DMS114 treated with DMSO at 0.1 percent for 48 hours (cell line): ENCODE measurements at regions not wholly inside any gene's neighbourhood (a gene's known extent, or its start where the extent isn't known, plus 50 kb on each side); places are given as distances from the start of the nearest gene placed in this dataset.

ENCODE experiments used
- DNase-seq: peaks from one replicate; lab custom pipeline; 2025; ENCODE audit not compliant: unreplicated experiment; lab: John Stamatoyannopoulos, UW

DNA sequence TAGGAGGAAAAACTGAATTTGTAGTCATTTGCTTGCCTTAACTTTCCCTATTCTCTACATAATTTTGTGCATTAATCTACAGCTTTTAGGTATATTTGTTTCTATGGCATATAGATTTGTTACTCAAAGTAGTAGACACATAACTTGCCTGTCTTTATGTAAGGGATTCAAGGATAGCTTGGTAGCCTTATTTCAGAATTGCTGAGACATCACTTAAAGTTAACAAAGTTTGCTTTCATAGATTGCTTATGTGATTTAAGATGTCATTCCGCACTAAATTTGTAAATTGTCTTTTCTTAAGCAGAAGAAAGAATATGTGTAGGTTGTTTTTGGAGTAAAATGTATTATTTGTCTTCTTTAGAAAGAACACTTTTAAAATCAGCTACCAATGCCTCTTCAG is 477.7 kb upstream of the NOVA1 start:
- DNase-seq, result no peak

DNA sequence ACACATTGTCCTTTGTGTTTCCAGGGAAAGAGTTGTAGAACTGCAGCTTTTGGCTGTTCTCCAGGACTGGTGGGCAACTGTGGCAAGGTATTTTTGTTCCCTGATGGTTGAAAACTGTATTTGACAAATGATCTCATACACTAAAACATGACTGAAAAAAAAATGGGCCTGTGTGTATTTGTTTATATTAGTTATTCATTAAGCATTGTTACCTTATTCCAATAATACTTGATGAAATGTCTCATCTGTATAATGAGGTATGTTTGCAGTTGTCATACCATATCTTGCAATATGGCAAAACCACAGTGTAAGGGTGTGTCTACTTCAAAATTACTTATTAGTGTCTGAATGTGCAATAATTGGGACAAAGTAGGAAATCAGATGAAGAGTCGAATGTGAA is 479.4 kb upstream of the NOVA1 start:
- no peak for DNase-seq

DNA sequence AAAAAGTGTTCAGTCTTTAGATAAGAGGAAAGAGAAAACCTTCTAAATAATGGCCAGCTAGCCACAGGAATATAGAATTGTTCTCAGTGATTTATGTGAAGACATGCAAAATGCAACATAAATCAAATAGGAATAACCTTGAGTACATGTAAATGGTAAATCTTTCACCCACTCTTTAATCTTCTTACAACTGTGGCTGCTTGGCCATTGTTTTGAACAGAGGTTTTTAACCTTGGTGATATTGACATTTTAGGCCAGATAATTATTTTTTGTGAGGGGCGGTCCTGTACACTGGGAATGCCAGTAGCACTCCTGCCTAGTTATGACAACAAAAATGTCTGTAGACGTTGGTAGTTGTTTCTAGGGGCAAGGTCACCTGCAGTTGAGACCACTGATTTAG is 479.9 kb upstream of the NOVA1 start:
- DNase-seq, result no peak

DNA sequence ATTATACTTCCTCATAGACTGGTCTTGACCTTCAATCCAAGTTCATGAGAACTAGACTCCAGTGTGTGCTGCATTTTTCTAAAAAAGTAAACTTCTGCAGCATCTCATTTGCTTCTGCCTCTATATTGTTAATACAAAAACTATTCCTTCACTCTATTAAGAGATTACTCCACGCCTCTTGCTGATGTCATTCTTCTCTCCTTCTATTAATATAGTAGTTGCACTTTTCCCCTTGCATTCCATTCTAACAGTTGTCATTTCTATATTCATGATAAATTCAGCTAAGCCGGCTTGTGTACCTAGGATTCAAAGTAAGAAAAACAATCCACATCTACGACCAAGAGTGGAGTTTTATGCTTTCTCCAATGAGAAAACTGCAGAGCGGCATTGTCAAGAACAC is 480.4 kb upstream of the NOVA1 start:
- DNase-seq, result no peak

DNA sequence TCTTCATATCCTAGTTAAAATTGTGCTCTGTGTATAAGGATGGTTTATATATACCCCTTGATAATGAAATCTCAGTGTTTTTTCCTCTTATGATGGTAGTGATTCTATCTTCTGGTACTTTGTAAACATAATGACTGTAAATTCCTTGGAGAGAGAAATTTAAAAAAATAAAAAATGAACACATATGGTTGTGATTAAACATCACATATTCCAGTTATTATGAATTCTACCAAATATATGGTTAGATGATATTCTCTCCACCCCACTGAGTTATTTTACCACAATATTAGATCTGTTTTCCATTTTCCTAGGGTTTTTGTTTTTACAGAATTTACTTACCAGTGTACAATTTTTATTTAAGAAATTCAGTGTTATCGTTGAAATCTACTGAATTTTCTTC is 481.9 kb upstream of the NOVA1 start:
- no peak for DNase-seq

DNA sequence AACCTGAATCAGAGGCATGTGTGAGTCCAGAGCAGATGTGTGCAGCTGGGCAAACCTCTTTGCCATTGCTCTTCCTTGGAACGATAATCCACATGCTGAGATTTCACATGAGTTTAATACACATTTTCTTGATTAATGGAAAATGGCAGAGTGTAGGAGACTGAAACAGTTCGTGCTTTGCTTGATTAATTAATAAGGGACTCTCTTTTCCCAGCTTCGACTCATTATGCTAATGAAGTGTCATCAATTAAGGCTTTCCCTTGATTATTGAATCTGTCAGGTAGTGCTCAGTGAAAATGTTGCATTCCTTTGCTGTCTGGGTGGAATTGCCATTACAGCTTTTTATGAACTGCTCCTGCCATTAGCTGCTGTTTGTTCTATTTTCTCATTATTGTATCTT is 487.7 kb upstream of the NOVA1 start:
- DNase-seq, result no peak

DNA sequence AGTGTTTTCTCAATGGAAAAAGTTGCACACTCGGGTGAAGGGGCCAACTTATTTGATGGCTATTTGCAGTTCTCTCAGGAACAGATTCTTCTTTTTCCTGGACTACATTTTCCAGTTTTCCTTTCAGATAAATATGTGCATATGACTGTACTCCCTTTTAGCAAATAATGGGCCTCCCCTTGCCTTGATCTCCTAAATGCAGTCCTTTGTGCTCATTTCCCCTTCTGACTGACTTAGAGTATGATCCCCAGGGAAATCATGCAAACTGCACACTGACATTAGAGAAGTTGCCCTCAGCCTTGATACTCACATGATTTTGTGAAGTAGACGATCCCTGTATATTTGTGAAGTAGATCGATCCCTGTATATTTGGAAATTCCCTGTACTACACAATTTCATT is 492.9 kb upstream of the NOVA1 start:
- DNase-seq, result no peak

DNA sequence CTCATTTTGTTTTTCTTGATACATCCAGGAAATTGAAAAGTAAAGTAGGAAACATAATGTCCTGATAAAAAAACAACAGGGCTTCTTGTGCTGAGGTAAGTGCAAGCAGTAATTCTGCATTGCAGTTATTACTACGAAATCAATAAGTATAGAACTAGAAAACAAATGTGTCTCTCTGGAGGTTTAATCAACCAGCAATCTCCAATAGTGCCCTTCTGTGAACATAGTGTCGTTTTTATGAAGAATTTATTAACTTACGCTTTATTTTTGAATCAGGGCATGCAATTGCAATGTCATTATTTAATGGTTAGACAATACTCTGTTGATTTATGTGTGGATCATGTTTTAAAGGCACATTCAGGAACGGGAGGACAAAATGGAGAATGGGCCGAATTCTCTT is 494.1 kb upstream of the NOVA1 start:
- DNase-seq, result no peak

DNA sequence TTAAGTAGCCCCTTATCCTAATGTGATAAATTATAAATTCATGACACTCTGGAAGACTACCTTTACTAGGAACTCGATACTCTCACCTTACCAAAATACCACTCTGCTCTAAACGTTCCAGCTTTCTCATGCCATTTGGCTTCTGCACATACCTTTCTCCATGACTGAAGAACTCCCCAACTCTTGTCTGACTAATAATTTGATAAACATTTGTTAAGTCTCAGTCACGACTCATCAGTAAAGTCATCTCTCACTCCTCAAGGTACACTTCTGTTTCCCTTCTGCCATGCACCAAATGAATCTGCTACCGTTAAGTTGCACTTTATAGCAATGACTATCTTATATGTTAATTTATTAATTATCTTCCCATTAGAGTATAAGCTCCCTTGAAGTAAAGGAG is 498.3 kb upstream of the NOVA1 start:
- DNase-seq, result no peak

DNA sequence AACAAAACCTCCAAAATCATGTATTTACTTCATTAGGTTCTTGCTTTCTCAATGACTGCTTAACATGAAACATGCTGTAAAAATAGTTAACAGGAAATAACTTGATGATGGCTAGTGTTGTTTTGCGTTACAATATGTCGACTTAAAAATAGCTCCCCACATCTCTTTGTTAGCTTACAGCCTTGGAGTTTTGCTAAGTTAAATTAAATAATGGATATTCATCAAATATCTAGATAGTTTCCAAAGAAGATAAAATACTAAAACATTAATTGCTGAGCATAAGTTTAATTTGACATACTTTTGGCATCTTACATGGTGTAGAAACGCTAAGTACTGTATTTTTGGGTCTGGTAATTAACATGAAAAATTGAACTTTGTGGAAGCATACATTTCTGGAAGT is 500.6 kb upstream of the NOVA1 start:
- no peak for DNase-seq

DNA sequence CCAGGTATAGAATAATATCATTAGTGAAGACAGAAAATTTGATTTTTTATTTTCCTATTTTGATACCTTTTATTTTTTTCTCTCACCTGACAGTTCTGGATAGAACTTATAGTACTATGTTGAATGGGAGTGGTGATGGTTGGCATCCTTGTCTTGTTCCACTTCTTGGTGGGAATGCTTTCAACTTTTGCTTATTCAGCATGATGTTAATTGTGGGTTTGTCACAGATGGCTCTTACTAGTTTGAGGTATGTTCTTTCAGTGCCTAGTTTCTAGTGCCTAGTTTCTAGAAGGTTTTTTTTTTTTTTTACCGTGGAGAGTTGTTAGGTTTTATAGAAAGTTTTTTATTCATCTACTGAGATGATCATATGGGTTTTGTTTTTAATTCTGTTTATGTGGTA is 516.3 kb upstream of the NOVA1 start:
- no peak for DNase-seq

DNA sequence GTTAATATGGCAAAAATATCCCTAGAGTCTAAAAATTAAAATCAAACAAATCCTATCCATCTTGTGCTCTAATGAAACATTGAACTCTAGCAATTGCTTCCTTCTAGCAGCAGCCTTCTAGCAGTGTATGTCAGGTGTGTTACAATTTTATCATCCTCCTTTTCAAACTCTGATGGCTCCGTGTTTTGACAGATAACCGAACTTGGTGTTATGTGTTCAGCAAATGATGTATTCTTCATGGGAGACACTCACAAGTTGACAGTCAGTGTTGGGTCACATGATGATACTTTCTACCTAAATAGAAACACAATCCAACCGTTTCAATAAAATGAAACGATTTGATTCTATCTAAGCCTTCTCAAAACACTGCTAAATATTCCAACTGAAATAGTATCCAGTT is 525.3 kb upstream of the NOVA1 start:
- no peak for DNase-seq

DNA sequence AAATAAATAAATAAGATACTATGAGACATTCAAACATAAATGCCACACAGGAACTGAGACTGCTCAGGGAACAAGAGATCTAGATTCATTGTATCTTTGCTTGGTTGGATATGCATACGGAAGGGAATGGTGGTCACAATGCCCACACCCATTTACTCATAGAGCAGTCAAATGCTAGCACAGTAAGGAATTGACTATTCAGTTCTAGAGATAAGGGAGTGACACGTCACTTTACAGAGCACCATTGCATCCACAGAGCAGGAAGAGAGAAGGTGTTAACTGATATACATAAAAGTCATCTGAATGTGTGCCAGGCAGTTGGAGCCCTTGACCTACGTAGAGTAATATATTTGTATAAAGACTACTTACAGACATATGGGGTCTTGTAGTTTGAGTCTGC is 530.0 kb upstream of the NOVA1 start:
- DNase-seq, result no peak

DNA sequence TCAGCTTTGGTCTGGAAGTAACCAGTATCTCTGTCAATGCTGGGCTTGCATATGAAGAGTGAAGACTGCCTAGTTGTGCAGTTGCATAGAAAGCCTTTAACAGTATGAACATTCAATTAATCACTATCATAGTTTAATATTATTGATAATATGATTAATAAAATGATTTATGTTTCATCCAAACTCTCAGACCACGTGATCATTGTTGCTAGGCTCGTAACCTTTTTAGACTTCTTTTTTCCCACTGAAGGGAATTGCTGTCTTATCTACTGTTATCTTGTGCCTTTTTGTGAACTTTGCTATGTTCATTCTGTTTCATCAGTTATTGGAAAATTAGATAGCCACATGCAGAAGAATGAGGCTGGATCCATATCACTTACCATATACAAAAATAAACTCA is 536.4 kb upstream of the NOVA1 start:
- DNase-seq, result no peak

DNA sequence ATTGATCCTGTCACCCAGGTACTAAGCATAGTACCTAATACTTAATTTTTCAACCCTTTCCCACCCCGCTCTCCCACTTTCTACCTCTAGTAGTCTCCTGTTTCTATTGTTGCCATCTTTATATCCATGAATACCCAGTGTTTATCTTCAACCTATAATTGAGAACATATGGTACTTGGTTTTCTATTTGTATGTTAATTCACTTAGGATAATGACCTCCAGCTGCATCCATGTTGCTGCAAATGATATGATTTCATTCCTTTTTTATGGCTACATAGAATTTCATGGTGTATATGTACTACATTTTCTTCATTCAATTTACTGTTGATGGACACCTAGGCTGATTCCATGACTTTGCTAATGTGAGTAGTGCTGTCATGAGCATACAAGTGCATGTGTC is 547.3 kb upstream of the NOVA1 start:
- DNase-seq, result no peak

DNA sequence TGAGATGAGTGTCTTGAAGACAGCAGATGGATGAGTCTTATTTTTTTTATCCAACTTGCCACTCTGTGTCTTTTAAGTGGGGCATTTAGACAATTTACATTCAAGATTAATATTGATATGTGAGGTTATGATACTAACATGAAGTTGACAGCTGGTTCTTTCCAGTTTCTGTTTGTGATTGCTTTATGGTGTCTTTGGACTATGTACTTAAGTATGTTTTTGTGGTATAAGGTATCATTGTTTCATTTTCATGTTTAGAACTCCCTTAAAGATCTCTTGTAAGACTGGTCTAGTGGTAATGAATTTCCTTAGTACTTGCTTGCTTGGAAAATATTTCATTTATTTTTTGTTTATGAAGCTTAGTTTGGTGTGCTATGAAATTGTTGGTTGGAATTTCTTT is 550.3 kb upstream of the NOVA1 start:
- no peak for DNase-seq

DNA sequence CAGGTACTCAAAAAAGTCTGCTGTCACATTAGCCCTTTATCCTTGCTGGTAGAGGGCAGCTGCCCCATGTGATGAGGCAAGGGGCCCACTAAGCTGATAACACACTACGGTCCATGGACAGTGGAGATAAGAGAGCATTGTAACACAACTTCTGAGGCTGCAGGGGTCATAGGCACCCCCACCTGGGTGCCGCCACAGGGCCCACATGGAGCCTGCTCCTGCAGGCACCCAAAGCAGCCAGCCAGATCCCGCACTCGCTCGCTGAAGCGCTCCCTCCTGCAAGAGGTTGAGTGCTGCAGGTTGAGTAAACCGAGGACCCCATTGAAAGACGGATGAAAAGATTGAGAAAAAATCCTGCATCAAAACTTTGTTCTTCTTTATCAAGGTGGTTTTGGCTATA is 566.3 kb upstream of the NOVA1 start:
- DNase-seq, result no peak

DNA sequence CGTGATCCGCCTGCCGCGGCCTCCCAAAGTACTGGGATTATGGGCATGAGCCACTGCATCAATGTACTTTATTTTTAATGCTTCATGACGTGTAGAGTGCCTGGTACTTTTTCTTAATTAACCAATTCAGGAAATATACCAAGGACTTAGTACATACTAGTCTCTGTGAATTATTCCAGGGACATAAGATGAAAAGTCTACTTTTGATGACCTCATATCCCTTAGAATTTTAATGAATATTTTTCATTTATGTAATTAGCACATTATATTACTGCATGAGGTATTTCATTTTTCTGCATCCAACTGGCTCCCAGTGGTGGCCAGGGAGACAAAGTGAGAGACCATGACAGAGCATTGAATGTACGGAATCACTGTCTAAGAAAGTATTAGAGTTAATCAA is 577.7 kb upstream of the NOVA1 start:
- no peak for DNase-seq

DNA sequence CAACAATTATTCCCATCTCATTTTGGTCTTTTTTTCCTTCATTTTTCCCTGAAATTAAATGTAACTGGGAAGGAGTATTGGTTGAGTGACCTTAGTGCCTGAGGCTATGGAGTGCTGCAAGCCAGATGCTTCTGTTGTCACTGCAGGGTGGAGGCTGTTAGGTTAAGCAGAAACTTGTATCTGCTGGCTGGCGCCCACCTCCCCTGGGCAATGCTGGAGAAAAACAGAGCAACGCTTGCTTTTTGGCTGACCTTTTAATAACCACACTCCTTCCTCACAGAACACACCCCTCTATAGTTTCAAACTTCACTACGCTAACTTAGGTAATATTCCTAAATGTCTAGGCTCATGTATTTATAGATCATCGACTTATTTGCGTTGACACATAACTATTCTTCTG is 583.5 kb upstream of the NOVA1 start:
- DNase-seq, result no peak

DNA sequence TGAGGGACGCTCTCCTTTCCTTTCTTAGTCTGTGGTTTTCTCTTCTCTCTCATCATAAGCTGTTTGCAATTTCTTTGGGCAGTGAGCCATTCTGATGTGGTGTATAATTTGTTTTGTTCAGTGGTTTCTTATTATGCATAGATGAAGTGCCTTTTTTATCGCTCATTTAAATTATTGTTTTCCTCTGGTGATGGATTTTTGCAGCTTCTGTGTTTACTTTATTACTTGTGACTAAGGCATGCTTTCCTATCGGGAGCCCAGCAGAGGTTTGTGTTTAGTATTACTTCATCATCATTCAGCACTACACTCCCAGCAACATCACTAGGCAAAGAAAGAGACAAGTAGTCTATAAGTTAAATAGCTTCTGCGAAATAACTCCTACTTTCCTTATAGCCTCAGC is 586.6 kb upstream of the NOVA1 start:
- no peak for DNase-seq

DNA sequence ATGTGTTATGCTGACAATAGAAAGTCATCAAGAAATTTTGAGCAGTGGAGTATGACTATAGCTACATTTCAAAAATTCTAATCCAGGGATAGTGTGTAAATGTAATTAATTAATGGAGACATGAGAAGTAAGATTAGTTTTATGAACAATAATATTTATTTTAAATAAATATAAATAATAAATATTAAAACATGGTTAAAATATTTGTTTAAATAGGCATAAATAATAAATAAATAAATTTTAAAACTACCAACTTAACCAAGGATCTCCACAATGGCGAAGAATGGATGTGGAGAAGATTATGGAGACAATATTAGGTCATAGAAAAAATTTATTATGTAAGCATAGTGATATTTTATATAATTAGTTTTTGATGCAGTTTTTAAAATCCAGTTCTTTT is 588.2 kb upstream of the NOVA1 start:
- DNase-seq, result no peak

DNA sequence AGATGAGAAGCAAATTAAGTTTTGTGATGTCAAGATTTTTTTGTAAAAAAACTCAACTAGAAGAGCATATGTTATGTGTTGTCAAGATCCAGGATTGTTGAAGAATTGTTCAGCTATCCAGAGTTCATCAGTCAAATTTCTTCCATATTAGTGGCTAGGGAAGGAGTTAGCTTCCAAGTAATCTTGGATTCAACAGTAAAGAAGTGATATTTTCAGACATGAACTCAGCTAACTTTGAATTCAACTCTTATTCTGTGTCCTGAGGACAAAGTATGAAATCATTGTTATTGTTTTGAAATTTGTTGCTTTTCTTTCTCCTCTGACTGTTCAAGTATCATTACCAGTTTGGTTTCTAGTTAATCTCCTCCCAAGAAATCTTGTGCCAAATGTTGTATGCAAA is 589.3 kb upstream of the NOVA1 start:
- no peak for DNase-seq

DNA sequence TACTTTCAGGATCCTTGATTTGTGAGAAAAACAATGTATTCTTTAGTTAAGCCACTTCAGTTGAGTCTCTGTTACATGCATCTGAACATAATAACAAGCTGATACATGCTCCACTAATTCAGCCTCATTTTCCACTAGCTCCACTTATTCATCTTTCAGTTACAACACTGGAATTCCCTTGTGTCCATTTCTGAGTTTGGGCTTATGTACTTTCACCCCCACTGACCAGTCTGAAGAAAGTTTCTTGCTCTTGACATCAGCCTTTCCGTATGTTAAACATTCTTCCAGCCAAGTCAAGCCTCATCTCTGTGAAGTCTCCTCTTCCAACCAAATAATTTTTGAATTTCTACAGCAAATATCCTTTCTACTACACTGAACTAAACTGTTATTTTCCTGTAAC is 592.5 kb upstream of the NOVA1 start:
- DNase-seq, result no peak

DNA sequence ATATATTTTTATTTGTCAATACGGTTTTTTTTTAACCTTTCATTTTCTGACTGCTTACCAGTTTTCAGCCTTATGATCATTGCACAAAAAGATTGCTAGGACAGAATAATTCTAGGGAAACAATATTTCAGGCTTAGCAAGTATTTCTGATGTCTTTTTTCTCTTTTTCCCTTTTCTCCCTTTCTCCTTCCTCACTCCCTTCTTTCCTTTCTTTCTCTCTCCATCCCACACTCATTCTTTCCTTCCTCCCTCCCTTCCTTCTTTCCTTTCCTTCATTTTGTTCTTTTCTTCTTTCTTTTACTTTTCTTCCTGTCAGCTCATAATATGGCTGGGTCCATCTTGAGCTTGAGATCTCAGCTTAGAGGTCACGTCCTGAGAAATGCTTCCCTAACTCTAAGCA is 601.4 kb upstream of the NOVA1 start:
- no peak for DNase-seq
